GM12872 (cell line): ENCODE measurements at regions not wholly inside any gene's neighbourhood (a gene's known extent, or its start where the extent isn't known, plus 50 kb on each side); places are given as distances from the start of the nearest gene placed in this dataset.

Experiments used
- CTCF ChIP-seq: IDR thresholded peaks from 3 replicates; pipeline ENCODE4 v1.5.1; 2011; ENCODE audit warnings: low read depth, mild to moderate bottlenecking, low read length, moderate library complexity; ENCODE audit not compliant: insufficient read depth

GRCh38 chr1:221067721-221068120 is 188.5 kb downstream of the HLX start:
- no peak for TF ChIP-seq CTCF

- TF ChIP-seq CTCF = no peak
Measured at GRCh38 chr1:221069178-221069903, 190.1 kb downstream of the HLX start.

GRCh38 chr1:221069986-221070385 is 190.7 kb downstream of the HLX start:
- no peak for TF ChIP-seq CTCF

- TF ChIP-seq CTCF = no peak
Measured at GRCh38 chr1:221071777-221072176, 192.5 kb downstream of the HLX start.

- TF ChIP-seq CTCF = no peak
Measured at GRCh38 chr1:221072214-221072613, 193.0 kb downstream of the HLX start.

GRCh38 chr1:221074332-221074731 is 195.1 kb downstream of the HLX start:
- no peak for TF ChIP-seq CTCF

GRCh38 chr1:221075911-221076310 is 196.7 kb downstream of the HLX start:
- no peak for TF ChIP-seq CTCF
